Liver (tissue), 3 donors: ENCODE measurements at regions not wholly inside any gene's neighbourhood (a gene's known extent, or its start where the extent isn't known, plus 50 kb on each side); places are given as distances from the start of the nearest gene placed in this dataset.

Experiments
- CTCF ChIP-seq: fragments of 150-350 bp; IDR thresholded peaks from 2 replicates; pipeline ENCODE4 v1.5.1; 2017; ENCODE audit warnings: improper control_type of control experiment, low read depth, low read length; ENCODE audit not compliant: missing input control
- EGR1 ChIP-seq, 2 donors: IDR thresholded peaks; 2 replicates each; pipeline ENCODE4 v1.6.1; 2016 to 2018; ENCODE audit warnings: antibody characterized with exemption in 2 of 2, low read depth in 2 of 2
- donor health status: healthy.
- donor health status: healthy.

- TF ChIP-seq CTCF: no peak
- TF ChIP-seq EGR1 (IDR thresholded peaks at IDR 0.05; ENCODE audit: low read depth in 2 of 2): no peak
Measured at GRCh38 chr21:34272321-34272720, 91.5 kb upstream of the KCNE2 start.
